ENCODE measurements at regions not wholly inside any gene's neighbourhood (a gene's known extent, or its start where the extent isn't known, plus 50 kb on each side); places are given as distances from the start of the nearest gene placed in this dataset.

GRCh38 chr14:38877744-38878388 lies 225.2 kb downstream of the SEC23A start:
- TF ChIP-seq CTCF (IDR thresholded peaks at IDR 0.05; ENCODE audit: low read depth, low read length): no peak
- H3K4me3 ChIP-seq (ENCODE audit: low read depth, low read length): no peak overlapping the region

- H3K4me3 ChIP-seq (ENCODE audit: low read depth, low read length): no peak overlapping the region
Observed at GRCh38 chr14:38874721-38875120, 228.3 kb downstream of the SEC23A start.

GRCh38 chr14:38873941-38874612 lies 229.0 kb downstream of the SEC23A start:
- H3K4me3 ChIP-seq (ENCODE audit: low read depth, low read length): no peak overlapping the region
- no peak for TF ChIP-seq CTCF (IDR thresholded peaks at IDR 0.05; ENCODE audit: low read depth, low read length)

More at GRCh38 chr14:38874721-38875120, 228.3 kb downstream of the SEC23A start:
- TF ChIP-seq CTCF (IDR thresholded peaks at IDR 0.05; ENCODE audit: low read depth, low read length): no peak

- no peak for TF ChIP-seq CTCF (IDR thresholded peaks at IDR 0.05; ENCODE audit: low read depth, low read length)
- no peak overlapping the region for H3K4me3 ChIP-seq (ENCODE audit: low read depth, low read length)
Observed at GRCh38 chr14:38870296-38870836, 232.7 kb downstream of the SEC23A start.

GRCh38 chr14:38868399-38869290 lies 234.4 kb downstream of the SEC23A start:
- no peak for TF ChIP-seq CTCF (IDR thresholded peaks at IDR 0.05; ENCODE audit: low read depth, low read length)
- no peak overlapping the region for H3K4me3 ChIP-seq (ENCODE audit: low read depth, low read length)

- no peak overlapping the region for H3K4me3 ChIP-seq (ENCODE audit: low read depth, low read length)
- TF ChIP-seq CTCF (IDR thresholded peaks at IDR 0.05; ENCODE audit: low read depth, low read length): peak; percentile 77
Observed at GRCh38 chr14:38867561-38868150, 235.4 kb downstream of the SEC23A start.

All from WI38 (cell line).